ENCODE measurements at regions not wholly inside any gene's neighbourhood (a gene's known extent, or its start where the extent isn't known, plus 50 kb on each side); places are given as distances from the start of the nearest gene placed in this dataset.

GRCh38 chr10:133028158-133028557 is 59.6 kb upstream of the ADGRA1 start:
- no peak for TF ChIP-seq CTCF (IDR thresholded peaks at IDR 0.05; ENCODE audit: insufficient read depth, low read depth, low read length)
- no peak for TF ChIP-seq EZH2 (IDR thresholded peaks at IDR 0.05; ENCODE audit: insufficient read depth, low read length)

Measured in astrocyte (in vitro differentiated cells and primary cell).